ENCODE measurements at regions not wholly inside any gene's neighbourhood (a gene's known extent, or its start where the extent isn't known, plus 50 kb on each side); places are given as distances from the start of the nearest gene placed in this dataset.

DNA sequence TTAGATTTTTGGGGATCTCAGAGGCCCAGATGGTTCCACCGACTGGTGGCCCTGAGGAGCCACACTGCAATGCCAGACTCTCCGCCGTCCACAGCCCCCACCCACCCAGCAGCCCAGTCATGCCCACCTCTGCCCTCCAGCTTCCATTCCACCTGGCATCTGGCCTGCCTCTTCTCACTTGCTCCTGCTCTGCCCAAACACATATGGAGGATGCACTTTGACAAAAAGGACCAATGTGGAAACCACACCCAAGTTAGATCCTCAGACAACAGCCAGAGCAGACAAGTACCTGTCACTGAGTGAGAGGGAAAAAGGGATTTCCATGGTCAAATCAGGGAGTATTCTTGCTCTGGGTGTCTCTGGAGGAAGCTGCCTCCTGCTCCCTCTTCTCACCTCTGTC is 120.6 kb upstream of the NXT1 start:
- TF ChIP-seq, protein P1, sequence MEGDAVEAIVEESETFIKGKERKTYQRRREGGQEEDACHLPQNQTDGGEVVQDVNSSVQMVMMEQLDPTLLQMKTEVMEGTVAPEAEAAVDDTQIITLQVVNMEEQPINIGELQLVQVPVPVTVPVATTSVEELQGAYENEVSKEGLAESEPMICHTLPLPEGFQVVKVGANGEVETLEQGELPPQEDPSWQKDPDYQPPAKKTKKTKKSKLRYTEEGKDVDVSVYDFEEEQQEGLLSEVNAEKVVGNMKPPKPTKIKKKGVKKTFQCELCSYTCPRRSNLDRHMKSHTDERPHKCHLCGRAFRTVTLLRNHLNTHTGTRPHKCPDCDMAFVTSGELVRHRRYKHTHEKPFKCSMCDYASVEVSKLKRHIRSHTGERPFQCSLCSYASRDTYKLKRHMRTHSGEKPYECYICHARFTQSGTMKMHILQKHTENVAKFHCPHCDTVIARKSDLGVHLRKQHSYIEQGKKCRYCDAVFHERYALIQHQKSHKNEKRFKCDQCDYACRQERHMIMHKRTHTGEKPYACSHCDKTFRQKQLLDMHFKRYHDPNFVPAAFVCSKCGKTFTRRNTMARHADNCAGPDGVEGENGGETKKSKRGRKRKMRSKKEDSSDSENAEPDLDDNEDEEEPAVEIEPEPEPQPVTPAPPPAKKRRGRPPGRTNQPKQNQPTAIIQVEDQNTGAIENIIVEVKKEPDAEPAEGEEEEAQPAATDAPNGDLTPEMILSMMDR (IDR thresholded peaks at IDR 0.05) = no peak
- TF ChIP-seq POLR2AphosphoS5 (IDR thresholded peaks at IDR 0.05) = no peak
